AG08395 (cell line): ENCODE measurements at regions not wholly inside any gene's neighbourhood (a gene's known extent, or its start where the extent isn't known, plus 50 kb on each side); places are given as distances from the start of the nearest gene placed in this dataset.

Experiments used
- DNase-seq: peaks from one replicate; pipeline ENCODE4 v3.0.0; 2012; ENCODE audit warnings: mixed read lengths, low spot score

DNA sequence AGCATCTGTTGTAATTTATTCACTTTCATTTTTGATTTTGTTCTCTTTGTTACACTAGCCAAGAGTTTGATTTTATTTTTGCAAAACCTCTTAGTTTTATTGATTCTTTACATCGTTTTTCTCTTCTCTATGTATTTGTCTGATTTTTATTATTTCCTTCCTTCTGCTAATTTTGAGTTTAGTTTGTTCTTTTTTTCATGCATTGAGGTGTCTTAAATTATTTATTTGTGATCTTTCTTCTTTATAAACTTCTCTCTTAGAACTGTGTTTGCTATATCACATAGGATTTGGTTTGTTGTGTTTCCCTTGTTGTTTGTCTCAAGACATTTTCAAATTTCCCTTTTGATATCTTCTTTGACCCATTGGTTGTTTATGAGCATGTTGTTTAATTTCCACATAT lies 51.7 kb upstream of the NFKBIA start:
- DNase-seq: no peak

DNA sequence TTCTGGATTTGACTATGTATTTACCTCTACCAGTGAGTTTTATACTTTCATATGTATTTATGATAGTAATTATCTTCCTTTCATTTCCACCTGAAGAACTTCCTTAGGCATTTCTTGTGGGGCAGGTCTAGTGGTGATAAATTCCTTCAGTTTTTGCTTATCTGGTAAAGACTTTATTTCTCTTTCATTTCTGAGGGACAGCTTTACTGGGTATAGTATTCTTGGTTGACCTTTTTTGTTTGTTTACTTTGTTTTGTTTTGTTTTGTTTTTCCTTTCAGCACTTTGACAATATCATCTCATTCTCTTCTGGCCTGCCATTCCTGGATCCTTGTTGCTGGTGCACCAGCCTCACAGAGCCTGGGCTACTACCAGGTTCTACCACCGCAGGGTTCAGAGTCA lies 53.9 kb upstream of the NFKBIA start:
- DNase-seq: no peak

DNA sequence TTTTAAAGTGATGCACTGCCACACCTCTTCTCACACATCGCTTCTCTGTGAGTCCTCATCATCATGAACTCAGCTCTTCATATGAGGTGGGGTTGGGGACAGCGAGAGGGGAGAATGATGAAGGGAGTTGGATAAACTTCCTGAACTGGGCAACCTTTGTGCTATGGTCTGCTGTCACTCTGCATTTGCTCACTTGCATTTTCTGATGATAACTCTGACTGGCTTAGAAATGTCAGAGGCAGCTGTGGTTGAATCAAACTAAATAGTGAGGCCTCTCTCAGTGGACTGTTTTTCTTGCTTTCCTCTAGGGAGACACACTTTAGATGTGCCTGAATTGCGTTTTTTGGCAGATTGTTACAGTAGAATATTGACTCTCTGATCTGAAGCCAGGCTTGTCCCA lies 55.2 kb upstream of the NFKBIA start:
- no peak for DNase-seq

DNA sequence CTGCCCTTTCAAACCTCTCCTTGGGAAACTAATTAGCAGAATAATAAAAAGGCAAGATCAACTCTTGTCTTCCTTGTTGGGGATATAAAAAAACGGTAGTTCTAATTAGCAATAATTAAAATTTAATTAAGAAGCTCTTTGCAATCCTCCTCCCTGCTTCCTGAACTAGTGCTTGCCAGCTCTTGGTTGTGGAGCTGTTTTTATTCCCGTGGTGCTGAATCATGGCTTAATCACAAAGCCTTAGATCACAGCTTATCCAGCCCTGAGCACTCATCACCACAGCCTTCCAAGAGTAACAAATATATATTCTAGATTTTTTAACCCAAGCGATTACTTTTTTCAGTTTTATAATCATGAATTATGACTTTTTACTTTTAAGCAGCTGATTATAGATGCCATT lies 63.2 kb upstream of the INSM2 start:
- DNase-seq: peak; percentile 21

DNA sequence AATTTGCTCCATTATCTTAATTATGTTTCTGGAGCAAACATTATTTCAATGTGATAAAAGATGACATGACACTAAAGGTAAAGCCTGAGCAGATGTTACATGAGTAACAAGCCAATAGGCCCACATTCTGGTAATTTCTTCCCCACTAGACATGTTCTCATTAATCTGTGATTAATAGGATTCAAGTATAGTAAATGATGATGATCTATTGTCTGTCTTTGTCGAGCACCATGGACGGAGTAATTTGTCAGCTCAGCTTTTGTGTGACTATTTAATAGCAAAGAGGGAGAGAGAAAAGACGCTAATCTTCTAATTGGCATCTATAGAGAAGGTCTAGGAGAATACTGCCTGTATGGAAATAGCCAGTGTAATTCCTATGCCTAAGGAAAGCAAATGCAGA lies 62.2 kb upstream of the INSM2 start:
- no peak for DNase-seq

DNA sequence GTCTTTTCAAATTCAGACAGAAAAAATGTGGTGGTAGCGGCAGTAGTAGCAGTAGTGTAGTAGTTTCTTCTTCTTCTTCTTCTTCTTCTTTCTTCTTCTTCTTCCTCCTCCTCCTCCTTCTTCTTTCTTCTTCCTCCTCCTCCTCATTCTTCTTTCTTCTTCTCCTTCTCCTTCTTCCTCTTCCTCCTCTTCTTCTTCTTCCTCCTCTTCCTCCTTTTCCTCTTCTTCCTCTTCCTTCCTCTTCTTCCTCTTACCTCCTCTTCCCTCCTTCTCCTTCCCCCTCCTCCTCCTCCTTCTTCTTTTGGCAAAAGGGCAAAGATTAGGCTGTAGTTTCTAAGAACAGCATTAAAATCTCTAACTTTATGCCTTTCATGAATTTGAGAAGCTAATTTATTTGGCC lies 59.6 kb upstream of the INSM2 start:
- no peak for DNase-seq

DNA sequence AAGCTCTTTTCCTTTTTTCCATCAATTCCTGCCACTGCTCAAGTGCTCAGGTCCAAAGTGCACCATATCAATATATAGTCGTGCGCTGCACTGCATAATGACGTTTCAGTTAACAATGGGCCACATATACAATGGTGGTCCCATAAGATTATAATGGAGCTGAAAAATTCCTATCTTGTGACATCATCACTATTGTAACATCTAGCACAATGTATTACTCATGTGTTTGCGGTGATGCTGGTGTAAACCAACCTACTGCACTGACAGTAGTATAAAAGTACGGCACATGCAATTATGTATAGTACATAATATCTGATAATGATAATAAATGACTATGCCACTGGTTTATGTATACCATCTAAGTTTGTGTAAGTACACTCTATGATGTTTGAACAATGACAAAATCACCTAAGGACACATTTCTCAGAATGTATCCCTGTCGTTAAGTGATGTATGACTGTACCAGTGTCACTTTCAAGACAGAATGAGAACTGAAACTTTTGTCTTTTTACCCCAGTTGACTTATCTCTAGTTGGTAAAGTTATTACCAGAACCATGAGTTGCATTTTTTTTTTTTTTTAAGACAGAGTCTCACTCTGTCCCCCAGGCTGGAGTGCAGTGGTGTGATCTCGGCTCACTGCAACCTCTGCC lies 53.7 kb upstream of the INSM2 start:
- no peak for DNase-seq

DNA sequence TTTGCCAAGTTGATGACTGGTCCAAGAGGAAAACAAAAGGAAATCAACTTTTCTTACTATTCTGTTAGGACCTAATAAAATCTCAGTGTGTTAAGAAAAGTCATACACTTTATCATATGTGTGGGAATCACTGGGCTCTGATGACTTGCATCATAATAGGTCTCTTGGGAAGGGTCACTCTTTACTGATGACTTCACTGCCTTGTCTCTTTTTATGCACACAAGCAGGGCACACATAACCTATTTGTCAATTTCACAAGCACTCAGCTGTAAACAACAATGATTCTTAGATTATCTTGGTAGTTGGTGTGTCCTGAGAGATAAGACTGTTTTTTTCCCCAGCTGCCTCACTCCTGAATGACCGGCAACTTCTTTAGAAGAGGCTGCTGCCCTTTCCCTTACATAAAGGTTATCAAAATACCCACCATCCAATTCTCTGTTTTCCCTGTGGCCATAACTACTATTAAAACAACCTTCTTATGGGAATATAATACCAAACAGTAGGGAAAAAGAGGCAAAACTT lies 50.9 kb upstream of the INSM2 start:
- no peak for DNase-seq
